GM18498 (cell line): ENCODE measurements at regions not wholly inside any gene's neighbourhood (a gene's known extent, or its start where the extent isn't known, plus 50 kb on each side); places are given as distances from the start of the nearest gene placed in this dataset.
A peak's percentile ranks its signal among the peaks of the same experiment; 100 is the strongest.

Source experiments
- ATAC-seq: cut with Tn5 transposase; IDR thresholded peaks from one replicate; pipeline ENCODE4 v1.9.1; 2021; ENCODE audit warnings: mild to moderate bottlenecking, moderate library complexity; ENCODE audit not compliant: unreplicated experiment

GRCh38 chr1:87560137-87560536 lies 231.5 kb downstream of the LMO4 start:
- no peak for ATAC-seq

DNA sequence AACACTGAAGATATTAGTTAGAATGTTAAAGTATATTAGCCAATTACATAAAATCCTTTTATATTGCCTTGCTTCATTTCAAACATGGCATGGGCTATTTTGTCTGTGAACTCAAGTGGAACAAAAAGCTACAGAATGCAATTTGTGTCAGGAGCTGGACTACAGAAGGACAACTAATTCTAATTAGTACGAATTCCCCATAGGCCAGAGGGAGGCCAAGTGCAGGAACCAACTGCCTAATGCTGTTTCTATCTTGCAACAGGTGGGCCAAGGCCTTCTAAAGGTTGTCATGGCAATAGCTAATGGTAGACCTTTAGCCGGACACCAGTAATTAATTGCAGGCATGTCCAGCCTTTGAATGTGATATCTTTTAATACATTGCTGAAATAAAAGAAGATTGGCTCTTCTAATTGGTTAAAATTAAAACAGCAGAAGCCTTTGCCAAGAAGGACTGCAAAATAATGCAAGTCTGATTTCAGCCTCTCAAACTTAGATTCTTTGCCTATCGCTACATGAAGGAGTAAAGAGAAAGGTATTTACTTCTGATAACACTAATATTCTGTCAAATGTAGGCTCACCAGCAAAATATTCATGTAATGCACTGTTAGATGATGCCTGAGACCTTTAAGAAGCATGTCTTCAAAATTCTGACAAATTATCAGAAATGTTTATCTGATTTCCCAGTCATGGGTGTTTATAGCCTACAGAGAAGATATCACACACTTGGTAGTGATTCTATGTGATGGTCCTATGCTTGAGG lies 232.1 kb downstream of the LMO4 start:
- ATAC-seq, result no peak

DNA sequence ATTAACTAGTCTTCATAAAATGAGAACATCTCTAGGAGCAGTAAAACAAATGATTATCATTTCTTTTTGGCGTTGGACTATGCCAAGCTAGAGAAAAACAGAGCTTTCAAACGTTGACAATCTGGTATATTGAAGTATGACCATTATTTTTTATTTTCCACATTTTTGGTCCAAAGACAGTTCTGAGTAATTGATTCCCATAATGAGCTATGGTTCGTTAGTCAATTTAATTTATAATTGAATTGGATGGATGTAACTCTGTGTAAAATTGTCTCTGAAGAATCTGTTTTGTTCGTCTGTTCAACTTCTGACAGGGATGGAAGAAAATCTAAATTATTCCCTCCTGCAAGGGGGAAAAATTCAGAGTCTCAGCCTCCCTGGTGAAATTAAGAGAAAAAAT lies 234.5 kb downstream of the LMO4 start:
- ATAC-seq, result no peak

DNA sequence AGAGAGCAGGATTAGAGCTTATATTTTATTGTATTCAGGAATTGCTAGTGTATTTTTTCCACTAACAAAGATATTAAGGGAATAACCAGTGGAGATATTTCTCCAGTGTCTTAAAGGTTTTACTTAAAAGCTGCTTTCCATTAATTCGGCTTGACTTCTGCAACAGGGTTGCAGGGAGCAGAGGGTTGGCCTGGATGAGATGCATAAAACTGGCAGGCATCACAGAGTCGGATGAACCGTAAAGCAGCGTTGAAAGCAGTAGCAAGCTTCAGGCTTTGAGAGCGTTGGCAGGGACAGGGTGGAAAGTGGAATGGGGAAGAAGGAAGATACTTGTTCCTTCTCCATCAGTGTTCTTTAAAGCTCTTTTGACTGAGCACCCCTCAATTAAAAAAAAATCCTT lies 237.2 kb downstream of the LMO4 start:
- no peak for ATAC-seq

DNA sequence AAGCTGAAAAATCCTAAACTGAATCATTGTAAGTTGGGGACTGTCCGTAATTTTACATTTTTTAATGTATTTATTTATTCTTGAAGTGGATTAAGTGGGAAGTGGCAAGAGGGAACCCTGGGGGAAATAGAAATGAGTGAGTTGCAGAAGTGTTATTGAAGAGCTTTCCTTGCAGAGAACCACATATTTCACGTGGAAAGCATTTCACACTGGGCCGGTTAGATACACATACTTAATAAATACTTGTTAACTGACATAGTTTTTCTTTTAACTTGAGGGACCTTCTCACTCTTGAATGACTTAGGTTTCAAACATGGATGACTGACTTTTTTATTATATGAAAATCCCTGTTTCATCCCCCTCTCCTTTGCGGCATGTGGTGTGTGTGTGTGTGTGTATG lies 239.3 kb downstream of the LMO4 start:
- ATAC-seq, result no peak

DNA sequence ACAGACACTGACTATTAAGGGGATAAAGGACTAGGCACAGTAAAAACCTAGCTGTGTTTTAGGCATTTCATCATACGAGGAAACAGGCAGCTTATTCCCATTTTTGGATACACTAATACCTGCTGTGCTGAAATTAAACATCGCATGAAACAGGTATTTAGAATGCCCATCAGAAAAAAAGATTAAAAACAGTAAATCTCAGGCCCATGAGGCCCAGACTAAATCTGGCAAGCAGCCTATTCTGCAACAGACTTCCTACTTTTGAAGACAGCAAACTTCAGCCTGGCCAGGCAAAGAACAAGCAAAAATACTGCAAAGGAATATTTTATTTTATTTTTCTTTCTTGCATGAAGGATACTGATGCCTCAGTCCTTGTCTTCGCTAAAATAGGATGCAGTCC lies 240.2 kb downstream of the LMO4 start:
- ATAC-seq, result no peak

DNA sequence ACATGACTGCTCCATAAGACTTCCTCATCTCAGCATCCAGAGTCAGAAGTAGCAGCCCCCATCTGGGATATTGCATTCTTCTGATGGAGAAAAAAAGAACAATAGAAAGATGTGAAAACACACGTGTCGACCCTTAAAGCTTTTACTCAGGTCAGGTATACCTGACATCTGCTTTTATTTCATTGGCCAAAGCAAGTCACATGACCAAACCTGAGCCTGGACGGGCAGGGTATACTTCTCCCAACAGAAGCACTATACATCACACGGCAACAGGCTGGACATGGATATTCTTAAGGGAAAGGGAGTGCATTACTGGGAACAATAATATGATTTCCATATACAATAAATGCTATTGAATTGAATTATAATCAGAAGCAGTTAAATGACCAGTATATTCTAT lies 243.3 kb downstream of the LMO4 start:
- ATAC-seq, result no peak

GRCh38 chr1:87572891-87573290 lies 244.2 kb downstream of the LMO4 start:
- no peak for ATAC-seq

DNA sequence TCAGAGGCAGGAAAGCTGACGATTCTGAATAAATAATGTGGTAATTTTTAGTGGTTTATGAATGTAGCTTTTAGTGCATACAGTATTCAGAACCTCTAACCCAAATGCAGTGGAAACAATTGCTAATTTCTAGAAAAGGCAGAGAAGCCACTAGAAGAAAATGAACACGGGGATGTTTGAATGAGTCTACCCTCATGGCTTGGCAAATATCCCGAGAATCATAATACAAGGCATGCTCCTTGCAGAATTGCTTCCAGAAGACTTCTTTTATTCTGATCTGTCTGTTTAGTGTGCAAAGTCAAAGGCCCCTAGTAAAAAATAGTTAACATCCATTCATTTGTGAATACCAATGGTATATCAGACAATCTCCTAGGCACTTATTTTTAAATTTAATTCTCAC lies 246.8 kb downstream of the LMO4 start:
- ATAC-seq, result no peak

DNA sequence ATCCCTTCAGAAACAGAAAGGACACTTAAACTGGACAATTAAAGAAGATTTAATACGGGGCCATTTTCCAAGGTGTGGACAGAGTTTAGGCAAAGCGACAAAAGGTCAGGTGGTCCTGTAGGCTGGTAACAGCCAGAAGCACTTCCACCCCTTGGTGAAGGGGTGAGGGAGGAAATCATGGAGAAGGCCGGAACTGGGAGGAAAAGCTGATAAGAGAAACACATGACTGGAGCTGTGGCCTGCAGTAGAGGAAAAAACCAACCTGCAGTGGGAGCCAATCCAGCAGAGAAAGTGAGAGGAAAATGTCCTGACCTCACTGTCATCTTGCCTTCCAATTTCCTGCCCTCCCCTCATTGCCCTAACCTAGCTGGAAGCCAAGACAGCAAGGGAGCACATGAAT lies 249.8 kb downstream of the LMO4 start:
- no peak for ATAC-seq

GRCh38 chr1:87583459-87583858 lies 254.8 kb downstream of the LMO4 start:
- no peak for ATAC-seq

DNA sequence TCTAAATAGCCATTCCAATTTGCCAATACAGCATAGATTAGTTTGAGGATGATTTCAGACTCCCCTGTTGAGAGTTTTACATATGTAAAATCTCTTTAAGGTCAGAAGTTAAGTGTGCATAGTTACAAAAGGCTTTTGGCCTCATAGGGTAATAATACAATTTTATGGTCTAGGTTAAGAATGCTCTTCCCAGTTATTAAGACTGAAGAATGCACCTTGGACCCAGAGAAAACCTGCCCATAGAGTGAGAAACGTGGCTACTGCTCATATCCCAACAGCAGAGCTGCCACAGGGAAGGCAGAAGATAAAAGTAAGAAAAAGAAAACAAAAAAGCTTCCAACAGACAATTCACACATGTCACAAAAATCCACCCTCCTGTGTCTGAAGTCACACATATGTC lies 255.9 kb downstream of the LMO4 start:
- ATAC-seq, result no peak

GRCh38 chr1:87586501-87586900 lies 257.8 kb downstream of the LMO4 start:
- ATAC-seq, result no peak

DNA sequence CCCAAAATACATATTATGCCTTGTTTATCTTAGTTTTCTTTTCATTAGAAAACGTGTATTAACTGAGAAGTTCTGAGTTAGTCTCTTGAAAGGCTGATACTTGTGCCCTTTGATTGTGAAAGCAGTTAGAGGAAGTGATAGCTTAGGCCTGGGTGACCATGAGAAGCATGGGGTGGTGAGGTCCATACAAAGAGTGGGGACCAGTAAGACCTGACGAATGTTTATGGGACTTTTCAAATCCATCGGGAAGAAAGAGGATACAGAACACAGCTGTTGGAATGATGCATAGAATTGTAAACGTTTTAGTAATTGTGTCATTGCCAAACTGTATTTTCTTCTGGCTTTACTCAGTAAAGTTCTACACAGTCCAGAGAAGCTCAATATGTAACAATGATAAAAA lies 259.8 kb downstream of the LMO4 start:
- ATAC-seq, result peak; percentile 83

- ATAC-seq, result no peak
Observed at GRCh38 chr1:87591492-87591891, 262.8 kb downstream of the LMO4 start.

DNA sequence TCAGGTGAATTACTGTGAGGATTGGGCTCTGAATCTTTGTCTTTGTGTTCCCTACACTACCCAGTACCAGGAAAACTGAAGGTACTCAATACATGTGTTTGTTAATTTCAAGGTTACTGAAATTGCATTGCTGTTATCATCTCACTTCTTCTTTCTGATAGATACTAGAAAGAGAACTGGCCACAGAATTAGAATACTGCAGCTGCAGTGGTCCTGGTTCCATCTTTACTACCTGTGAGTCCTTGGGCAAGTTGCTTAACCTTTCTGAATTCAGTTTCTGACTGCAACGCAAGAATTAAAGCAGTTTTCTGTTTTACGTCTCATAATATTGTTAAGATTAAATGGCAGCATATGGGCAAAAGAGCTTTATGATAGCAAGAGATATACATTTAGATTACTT lies 263.5 kb downstream of the LMO4 start:
- peak; percentile 89 for ATAC-seq

DNA sequence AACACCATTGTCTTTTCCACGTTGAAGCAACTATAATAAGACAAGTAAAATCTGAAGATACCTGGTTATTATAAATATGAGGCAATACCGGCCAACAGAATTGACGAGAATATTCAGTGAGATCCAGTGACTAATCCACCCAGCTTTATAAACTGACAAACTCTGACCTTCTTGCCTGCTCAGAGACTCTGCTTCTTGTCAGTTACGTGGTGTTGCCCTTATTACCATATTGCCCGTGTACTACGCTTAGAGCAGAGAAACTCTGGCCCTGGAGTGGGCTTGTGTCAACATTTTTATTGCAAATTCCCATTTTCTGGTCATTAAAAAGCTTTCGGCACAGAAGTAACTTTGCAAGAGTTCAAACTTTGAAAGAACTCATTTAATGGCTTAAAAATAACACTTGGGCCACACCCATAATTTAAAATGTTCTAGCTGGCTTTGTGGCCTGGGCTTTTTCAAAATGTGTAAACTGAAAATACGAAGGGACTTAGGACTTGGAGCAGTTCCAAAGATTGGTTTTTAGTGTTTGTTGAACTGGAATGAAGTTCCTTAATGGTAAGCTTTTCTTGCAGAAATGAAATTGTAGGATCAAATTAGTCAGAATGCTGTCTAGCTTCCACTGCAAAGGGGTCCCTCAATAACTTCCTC lies 266.2 kb downstream of the LMO4 start:
- ATAC-seq, result no peak

- ATAC-seq, result no peak
Observed at GRCh38 chr1:87595384-87595781, 266.7 kb downstream of the LMO4 start.

- ATAC-seq, result no peak
Observed at GRCh38 chr1:87598429-87598828, 269.7 kb downstream of the LMO4 start.

GRCh38 chr1:87599569-87599968 lies 270.9 kb downstream of the LMO4 start:
- ATAC-seq, result no peak

DNA sequence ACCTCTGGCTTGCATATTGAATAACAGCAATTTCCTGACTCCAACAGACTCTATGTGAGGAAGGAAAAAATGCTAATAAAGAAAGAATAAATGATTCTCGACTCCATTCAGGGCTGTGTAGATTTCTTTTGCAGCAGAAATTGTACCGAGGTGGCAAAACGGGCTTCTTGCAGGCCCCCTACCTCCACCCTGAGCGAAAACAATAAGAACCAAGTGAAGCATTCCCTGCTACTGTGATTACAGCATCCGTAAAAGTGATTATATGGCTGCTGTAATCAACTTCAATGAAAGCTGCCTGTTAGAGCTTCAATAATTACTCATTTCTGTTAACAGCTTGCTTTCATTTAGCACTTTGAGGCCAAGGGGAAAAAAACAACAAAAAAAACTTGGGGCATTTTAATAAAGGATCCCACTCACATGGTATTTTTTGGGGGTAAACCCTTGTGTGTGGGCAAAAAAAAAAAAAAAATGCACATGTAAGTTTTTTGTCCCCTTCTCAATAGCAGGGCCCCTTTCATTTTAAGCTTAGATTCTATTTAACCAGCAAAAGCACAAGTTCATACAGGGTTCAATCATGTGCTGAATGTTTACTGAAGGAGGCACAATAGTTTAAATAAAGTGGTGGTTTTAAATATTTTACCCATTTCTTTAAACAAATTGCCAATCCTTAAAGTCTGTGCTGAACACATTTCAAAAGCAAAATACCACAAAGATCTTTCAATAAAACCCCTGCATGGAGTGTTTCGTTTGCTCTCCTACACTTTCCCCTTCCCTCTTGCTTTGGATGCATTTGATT lies 271.6 kb downstream of the LMO4 start:
- ATAC-seq, result no peak

DNA sequence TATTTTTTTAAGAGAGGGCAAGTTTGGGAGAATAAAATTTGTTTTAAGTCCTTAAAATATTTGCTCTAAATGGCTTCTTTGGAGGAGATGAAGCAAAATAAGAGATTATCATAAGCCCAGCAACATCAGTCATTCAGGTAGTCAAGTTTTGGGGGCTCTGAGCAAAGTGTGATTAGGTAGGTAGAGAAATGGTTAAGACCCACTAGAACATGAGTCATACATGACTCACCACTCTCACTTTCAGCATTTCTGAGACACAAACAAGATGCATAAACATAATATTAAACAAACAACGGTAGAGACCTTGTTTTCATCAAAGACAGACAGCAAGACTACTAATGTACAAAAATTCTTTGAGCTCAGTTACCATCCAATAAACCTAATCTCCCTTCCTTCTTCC lies 272.2 kb downstream of the LMO4 start:
- no peak for ATAC-seq
